ENCODE measurements at regions not wholly inside any gene's neighbourhood (a gene's known extent, or its start where the extent isn't known, plus 50 kb on each side); places are given as distances from the start of the nearest gene placed in this dataset.

DNA sequence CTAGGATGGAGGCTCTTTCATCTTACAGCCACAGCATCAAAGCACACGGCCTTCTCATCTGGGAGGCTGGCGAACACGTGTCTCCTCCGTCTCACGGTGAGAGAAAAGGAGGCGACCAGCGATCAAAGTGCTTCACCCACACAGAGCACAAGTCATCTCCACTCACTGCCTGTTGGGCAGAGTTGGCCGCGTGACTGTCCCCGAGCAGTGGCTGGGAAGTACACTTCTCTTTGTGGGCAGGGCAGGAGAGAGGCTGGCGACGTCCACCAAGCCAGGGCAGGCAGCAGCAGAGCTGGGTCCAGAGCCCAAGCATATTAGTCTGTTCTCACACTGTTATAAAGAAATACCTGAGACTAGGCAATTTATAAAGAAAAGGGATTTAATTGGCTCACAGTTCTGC, 64.1 kb upstream of the FOXC1 start:
- no peak for DNase-seq (ENCODE audit: low spot score)
- ChIA-PET CTCF (no interaction called here), POLR2A (ENCODE audit: low non-redundant PET) (no interaction called here)
- H3K27ac ChIP-seq, result no peak overlapping the region
- no peak for TF ChIP-seq CTCF (conservative IDR thresholded peaks at IDR 0.05; ENCODE audit: low read depth)

GRCh38 chr6:1547785-1548184, 61.9 kb upstream of the FOXC1 start:
- POLR2A ChIA-PET (ENCODE audit: low non-redundant PET), result no interaction called here
- DNase-seq (ENCODE audit: low spot score), result no peak
- no peak for TF ChIP-seq CTCF (conservative IDR thresholded peaks at IDR 0.05; ENCODE audit: low read depth)
- CTCF ChIA-PET, result interaction anchor here (0.7 kb wide), 1 partner anchor 24 kb away, joined by 3 read pairs; no protein-coding TSS in a partner anchor
- no peak overlapping the region for H3K27ac ChIP-seq

DNA sequence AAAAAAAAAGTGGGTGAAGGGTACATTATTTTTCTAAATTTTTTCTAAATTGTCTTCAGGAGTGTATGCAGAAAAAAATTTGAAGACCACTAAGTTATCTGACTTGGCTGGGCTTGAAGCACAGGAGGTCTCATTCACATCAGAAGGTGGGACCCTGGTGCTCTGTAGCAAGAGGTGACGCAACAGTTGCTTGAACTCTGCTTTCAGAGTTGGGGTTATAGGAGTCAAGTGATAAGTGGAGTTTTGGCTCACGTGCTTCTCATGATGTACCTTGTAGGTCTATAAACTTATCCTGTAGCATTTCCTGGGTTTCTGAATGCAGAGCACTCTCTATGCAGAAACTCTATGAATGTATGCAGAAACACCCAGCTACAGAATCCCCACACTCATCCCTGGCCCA, 58.5 kb upstream of the FOXC1 start:
- ChIA-PET POLR2A (ENCODE audit: low non-redundant PET) (no interaction called here), CTCF (interaction anchor here (0.7 kb wide), 1 partner anchor 84 kb away, joined by 3 read pairs; no protein-coding TSS in a partner anchor)
- no peak overlapping the region for H3K27ac ChIP-seq
- no peak for TF ChIP-seq CTCF (conservative IDR thresholded peaks at IDR 0.05; ENCODE audit: low read depth)
- DNase-seq (ENCODE audit: low spot score), result no peak

GRCh38 chr6:1552296-1552761, 57.4 kb upstream of the FOXC1 start:
- no peak for TF ChIP-seq CTCF (conservative IDR thresholded peaks at IDR 0.05; ENCODE audit: low read depth)
- H3K27ac ChIP-seq, result no peak overlapping the region
- ChIA-PET CTCF (interaction anchor here (0.5 to 1.2 kb wide), 2 partner anchors 23 to 1217 kb away, joined by 3 read pairs; no protein-coding TSS in a partner anchor), POLR2A (ENCODE audit: low non-redundant PET) (no interaction called here)
- DNase-seq (ENCODE audit: low spot score), result peak; percentile 14

DNA sequence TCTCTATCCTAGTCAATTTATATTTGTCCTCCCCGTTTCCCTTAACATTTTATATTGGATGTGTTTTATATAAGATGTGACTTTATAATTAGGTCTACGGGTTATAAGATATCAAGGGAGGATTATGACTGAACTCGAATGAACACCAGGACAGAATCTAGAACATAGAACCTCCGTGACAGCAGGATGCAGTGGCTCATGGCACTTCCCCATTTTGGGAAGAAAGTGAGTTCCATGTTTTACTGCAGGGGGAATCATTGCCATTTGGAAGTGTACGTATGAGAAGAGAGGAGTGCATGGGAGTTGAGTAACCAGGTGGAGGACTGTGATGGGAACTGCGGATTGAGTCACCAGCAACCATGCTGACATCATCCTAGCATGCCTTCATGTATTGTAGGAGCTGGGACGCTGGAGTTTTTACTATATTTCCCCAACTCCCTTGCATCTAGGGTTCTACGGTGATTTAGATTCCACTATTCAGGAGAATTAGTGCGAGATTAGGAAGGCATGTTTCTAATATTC, 56.1 kb upstream of the FOXC1 start:
- no peak overlapping the region for H3K27ac ChIP-seq
- TF ChIP-seq CTCF (conservative IDR thresholded peaks at IDR 0.05; ENCODE audit: low read depth), result no peak
- ChIA-PET POLR2A (ENCODE audit: low non-redundant PET) (no interaction called here), CTCF (interaction anchor here (0.6 kb wide), 1 partner anchor 17 kb away, joined by 3 read pairs; no protein-coding TSS in a partner anchor)
- no peak for DNase-seq (ENCODE audit: low spot score)

GRCh38 chr6:1554141-1554475, 55.6 kb upstream of the FOXC1 start:
- DNase-seq (ENCODE audit: low spot score), result no peak

More at GRCh38 chr6:1554141-1554475, 55.6 kb upstream of the FOXC1 start:
- ChIA-PET CTCF (interaction anchor here (0.6 to 0.8 kb wide), 2 partner anchors 8 to 18 kb away, joined by 3 read pairs; no protein-coding TSS in a partner anchor), POLR2A (ENCODE audit: low non-redundant PET) (no interaction called here)
- TF ChIP-seq CTCF (conservative IDR thresholded peaks at IDR 0.05; ENCODE audit: low read depth), result no peak
- no peak overlapping the region for H3K27ac ChIP-seq
